CD4-positive, alpha-beta memory T cell (primary cell): ENCODE measurements at regions not wholly inside any gene's neighbourhood (a gene's known extent, or its start where the extent isn't known, plus 50 kb on each side); places are given as distances from the start of the nearest gene placed in this dataset.
"Not testable (repeated sequence)": the region's sequence is repeated elsewhere in the genome, so short reads cannot be mapped to it uniquely, and the experiment has no call there.

Experiments
- CTCF ChIA-PET: fragments of 350-600 bp; sonication (Branson Sonifier 250); formaldehyde crosslinking; loops from one replicate; lab custom pipeline; 2021; ENCODE audit warnings: inconsistent platforms; ENCODE audit not compliant: partially characterized antibody; lab: Charles Lee
- POLR2A ChIA-PET: fragments of 350-600 bp; sonication (Branson Sonifier 250); formaldehyde crosslinking; loops from one replicate; lab custom pipeline; 2021; ENCODE audit not compliant: partially characterized antibody; lab: Charles Lee
- DNase-seq, 5 donors: peaks; one replicate each; pipeline versions ENCODE4 v3.0.0 to v3.0.0-alpha.2; 2020 to 2022; ENCODE audit warnings: mixed read lengths in 1 of 5
- H3K27ac ChIP-seq: one replicate; pipeline ENCODE4 v1.7.0; 2013; ENCODE audit warnings: low read depth, low read length
- H3K27me3 ChIP-seq: 2 replicates; pipeline ENCODE4 v1.7.0; 2013; ENCODE audit warnings: mild to moderate bottlenecking, low read length, moderate library complexity; ENCODE audit not compliant: insufficient read depth
- H3K36me3 ChIP-seq: 2 replicates; pipeline ENCODE4 v1.7.0; 2013; ENCODE audit warnings: mild to moderate bottlenecking, low read length, moderate library complexity; ENCODE audit not compliant: insufficient read depth
- H3K4me1 ChIP-seq: 2 replicates; pipeline ENCODE4 v1.7.0; 2013; ENCODE audit warnings: mild to moderate bottlenecking, low read length, moderate library complexity; ENCODE audit not compliant: insufficient read depth
- H3K4me3 ChIP-seq, 2 donors: one replicate each; pipeline ENCODE4 v1.7.0; 2013; ENCODE audit warnings: low read length in 2 of 2, mild to moderate bottlenecking in 1 of 2
- H3K9me3 ChIP-seq, 2 donors: one replicate each; pipeline ENCODE4 v1.7.0; 2013; ENCODE audit warnings: low read length in 2 of 2, control low read depth in 1 of 2; ENCODE audit not compliant: control insufficient read depth in 1 of 2
- H3K27ac Mint-ChIP-seq, 7 donors: one replicate each; pipeline ENCODE4 v1.8.0; 2020 to 2021; ENCODE audit warnings: mixed read lengths in 7 of 7, mild to moderate bottlenecking in 6 of 7, inconsistent platforms in 3 of 7, moderate library complexity in 3 of 7
- H3K27me3 Mint-ChIP-seq, 2 donors: one replicate each; pipeline ENCODE4 v1.8.0; 2020 to 2021; ENCODE audit warnings: mixed read lengths in 2 of 2
- H3K36me3 Mint-ChIP-seq, 2 donors: one replicate each; pipeline ENCODE4 v1.8.0; 2020 to 2021; ENCODE audit warnings: mixed read lengths in 2 of 2, inconsistent platforms in 1 of 2, mild to moderate bottlenecking in 1 of 2
- H3K4me1 Mint-ChIP-seq, 4 donors: one replicate each; pipeline ENCODE4 v1.8.0; 2020 to 2021; ENCODE audit warnings: mixed read lengths in 4 of 4, mild to moderate bottlenecking in 1 of 4
- H3K4me3 Mint-ChIP-seq, 8 donors: one replicate each; pipeline ENCODE4 v1.8.0; 2020 to 2021; ENCODE audit warnings: mixed read lengths in 8 of 8, mild to moderate bottlenecking in 7 of 8, moderate library complexity in 6 of 8, inconsistent platforms in 3 of 8
- H3K9me3 Mint-ChIP-seq, 8 donors: one replicate each; pipeline ENCODE4 v1.8.0; 2020 to 2021; ENCODE audit warnings: mixed read lengths in 8 of 8, mild to moderate bottlenecking in 5 of 8, inconsistent platforms in 3 of 8, moderate library complexity in 1 of 8
- intact Hi-C: fragments of 100-400 bp; cut with micrococcal nuclease; formaldehyde crosslinking; loops from one replicate; pipeline ENCODE4 v1.15.1; 2023

- ChIA-PET CTCF (interaction anchor here (1.1 kb wide), 1 partner anchor 22 kb away, joined by 7 read pairs; no protein-coding TSS in a partner anchor), POLR2A (no interaction called here)
- H3K4me3 Mint-ChIP-seq, result no peak overlapping the region
- Histone ChIP-seq H3K36me3 (no peaks in the 10 kb centered on the region), H3K27me3 (no peaks in the 10 kb centered on the region), H3K4me1 (no peaks in the 10 kb centered on the region), H3K27ac (no peak overlapping the region), H3K4me3 (no peak overlapping the region), H3K9me3 (no peaks in the 10 kb centered on the region)
- H3K9me3 Mint-ChIP-seq, result peaks cover 0 to 5% (median 0%) of the 10 kb centered on the region in 8 donors
- no peaks in the 10 kb centered on the region for H3K36me3 Mint-ChIP-seq
- H3K27me3 Mint-ChIP-seq, result peaks cover 0 to 4% of the 10 kb centered on the region in 2 donors
- H3K27ac Mint-ChIP-seq, result no peak overlapping the region
- no peak for DNase-seq
- intact Hi-C loops, result no loop called here
- no peaks in the 10 kb centered on the region for H3K4me1 Mint-ChIP-seq
Observed at GRCh38 chr15:98333251-98333650, 315.1 kb upstream of the IGF1R start.

- Histone ChIP-seq H3K4me1 (no peaks in the 10 kb centered on the region), H3K9me3 (no peaks in the 10 kb centered on the region), H3K36me3 (no peaks in the 10 kb centered on the region), H3K27me3 (no peaks in the 10 kb centered on the region), H3K27ac (no peak overlapping the region), H3K4me3 (no peak overlapping the region)
- no peak for DNase-seq
- Mint-ChIP-seq H3K27ac (no peak overlapping the region), H3K27me3 (peaks cover 1 to 2% of the 10 kb centered on the region in 2 donors), H3K9me3 (no peaks in the 10 kb centered on the region), H3K4me1 (no peaks in the 10 kb centered on the region), H3K4me3 (no peak overlapping the region), H3K36me3 (no peaks in the 10 kb centered on the region)
- intact Hi-C loops, result no loop called here
- ChIA-PET CTCF (no interaction called here), POLR2A (no interaction called here)
Observed at GRCh38 chr15:98342911-98343310, 305.4 kb upstream of the IGF1R start.

- Mint-ChIP-seq H3K27me3 (peaks cover 1 to 5% of the 10 kb centered on the region in 2 donors), H3K36me3 (no peaks in the 10 kb centered on the region), H3K27ac (no peak overlapping the region), H3K9me3 (no peaks in the 10 kb centered on the region), H3K4me1 (no peaks in the 10 kb centered on the region), H3K4me3 (no peak overlapping the region)
- CTCF ChIA-PET, result interaction anchor here (0.6 kb wide), 1 partner anchor 597 kb away, joined by 3 read pairs; no protein-coding TSS in a partner anchor
- intact Hi-C loops, result no loop called here
- H3K27me3 ChIP-seq, result no peaks in the 10 kb centered on the region
- no peak overlapping the region for H3K4me3 ChIP-seq
- DNase-seq, result no peak
- no peaks in the 10 kb centered on the region for H3K9me3 ChIP-seq
- POLR2A ChIA-PET, result no interaction called here
- no peak overlapping the region for H3K27ac ChIP-seq
- H3K36me3 ChIP-seq, result no peaks in the 10 kb centered on the region
- no peaks in the 10 kb centered on the region for H3K4me1 ChIP-seq
Observed at GRCh38 chr15:98344591-98344990, 303.7 kb upstream of the IGF1R start.

- Histone ChIP-seq H3K36me3 (no peaks in the 10 kb centered on the region), H3K9me3 (no peaks in the 10 kb centered on the region), H3K4me3 (no peak overlapping the region), H3K4me1 (no peaks in the 10 kb centered on the region), H3K27me3 (no peaks in the 10 kb centered on the region), H3K27ac (no peak overlapping the region)
- CTCF ChIA-PET, result interaction anchor here (0.9 to 1.7 kb wide), 2 partner anchors 11 to 15 kb away, joined by 3 to 4 read pairs; no protein-coding TSS in a partner anchor
- Mint-ChIP-seq H3K4me3 (no peak overlapping the region), H3K36me3 (no peaks in the 10 kb centered on the region), H3K27ac (no peak overlapping the region), H3K4me1 (no peaks in the 10 kb centered on the region), H3K9me3 (no peaks in the 10 kb centered on the region), H3K27me3 (peaks cover 0 to 9% of the 10 kb centered on the region in 2 donors)
- intact Hi-C loops, result no loop called here
- DNase-seq, result no peak
- POLR2A ChIA-PET, result no interaction called here
Observed at GRCh38 chr15:98347001-98347400, 301.3 kb upstream of the IGF1R start.

GRCh38 chr15:98347866-98348265 is 300.5 kb upstream of the IGF1R start:
- no peak overlapping the region for H3K27ac Mint-ChIP-seq
- Histone ChIP-seq H3K36me3 (no peaks in the 10 kb centered on the region), H3K9me3 (no peaks in the 10 kb centered on the region), H3K27me3 (no peaks in the 10 kb centered on the region), H3K4me1 (no peaks in the 10 kb centered on the region), H3K27ac (no peak overlapping the region), H3K4me3 (no peak overlapping the region)
- no peaks in the 10 kb centered on the region for H3K4me1 Mint-ChIP-seq
- H3K4me3 Mint-ChIP-seq, result no peak overlapping the region
- intact Hi-C loops, result no loop called here
- H3K27me3 Mint-ChIP-seq, result peaks cover 0 to 9% of the 10 kb centered on the region in 2 donors
- CTCF ChIA-PET, result interaction anchor here (0.9 to 1.7 kb wide), 2 partner anchors 11 to 15 kb away, joined by 3 to 4 read pairs; no protein-coding TSS in a partner anchor
- no peak for DNase-seq
- no peaks in the 10 kb centered on the region for H3K36me3 Mint-ChIP-seq
- H3K9me3 Mint-ChIP-seq, result no peaks in the 10 kb centered on the region
- POLR2A ChIA-PET, result no interaction called here

GRCh38 chr15:98350276-98350675 is 298.1 kb upstream of the IGF1R start:
- no peaks in the 10 kb centered on the region for H3K9me3 ChIP-seq

GRCh38 chr15:98358274-98358673 is 290.1 kb upstream of the IGF1R start:
- H3K4me1 ChIP-seq, CTCF ChIA-PET, H3K36me3 Mint-ChIP-seq, H3K4me3 Mint-ChIP-seq, H3K9me3 ChIP-seq, DNase-seq, H3K27me3 Mint-ChIP-seq, H3K36me3 ChIP-seq, H3K27me3 ChIP-seq, H3K27ac ChIP-seq, H3K27ac Mint-ChIP-seq, intact Hi-C loops, POLR2A ChIA-PET, H3K4me3 ChIP-seq, H3K4me1 Mint-ChIP-seq: not testable (repeated sequence)
- H3K9me3 Mint-ChIP-seq, result peaks cover 2 to 12% (median 8%) of the 10 kb centered on the region in 8 donors

More at GRCh38 chr15:98350276-98350675, 298.1 kb upstream of the IGF1R start:
- no peaks in the 10 kb centered on the region for H3K4me1 Mint-ChIP-seq
- Histone ChIP-seq H3K4me3 (no peak overlapping the region), H3K27me3 (no peaks in the 10 kb centered on the region), H3K4me1 (no peaks in the 10 kb centered on the region), H3K36me3 (no peaks in the 10 kb centered on the region), H3K27ac (no peak overlapping the region)
- POLR2A ChIA-PET, result no interaction called here
- DNase-seq, result no peak
- intact Hi-C loops, result no loop called here
- H3K27me3 Mint-ChIP-seq, result peaks cover 0 to 9% of the 10 kb centered on the region in 2 donors
- no peak overlapping the region for H3K27ac Mint-ChIP-seq
- peaks cover 0 to 2% (median 0%) of the 10 kb centered on the region in 8 donors for H3K9me3 Mint-ChIP-seq
- CTCF ChIA-PET, result no interaction called here
- no peak overlapping the region for H3K4me3 Mint-ChIP-seq
- H3K36me3 Mint-ChIP-seq, result no peaks in the 10 kb centered on the region
